ENCODE measurements at regions not wholly inside any gene's neighbourhood (a gene's known extent, or its start where the extent isn't known, plus 50 kb on each side); places are given as distances from the start of the nearest gene placed in this dataset.

GRCh38 chr15:96093063-96093462 is 237.4 kb upstream of the NR2F2 start:
- Histone ChIP-seq H3K4me3 (no peak overlapping the region), H3K27me3 (no peaks in the 10 kb centered on the region), H3K36me3 (no peaks in the 10 kb centered on the region), H3K4me1 (peaks cover 5% of the 10 kb centered on the region; the same call in 1 of the 2 replicates), H3K9me3 (replicated peaks) (no peaks in the 10 kb centered on the region), H3K27ac (no peak overlapping the region)
- DNase-seq, result no peak

- Histone ChIP-seq H3K27ac (no peak overlapping the region), H3K27me3 (no peaks in the 10 kb centered on the region), H3K4me3 (no peak overlapping the region), H3K36me3 (no peaks in the 10 kb centered on the region), H3K4me1 (no peaks in the 10 kb centered on the region), H3K9me3 (replicated peaks) (peaks cover 3% of the 10 kb centered on the region; the same call in 1 of the 2 replicates)
- DNase-seq, result no peak
Observed at GRCh38 chr15:96097661-96098060, 232.8 kb upstream of the NR2F2 start.

GRCh38 chr15:96102631-96103030 is 227.9 kb upstream of the NR2F2 start:
- Histone ChIP-seq H3K27me3 (no peaks in the 10 kb centered on the region), H3K4me3 (no peak overlapping the region), H3K9me3 (replicated peaks) (peaks cover 3% of the 10 kb centered on the region; the same call in 1 of the 2 replicates), H3K36me3 (no peaks in the 10 kb centered on the region), H3K27ac (no peak overlapping the region), H3K4me1 (peaks cover 11% of the 10 kb centered on the region)
- DNase-seq, result no peak

GRCh38 chr15:96106181-96106580 is 224.3 kb upstream of the NR2F2 start:
- Histone ChIP-seq H3K36me3 (no peaks in the 10 kb centered on the region), H3K27me3 (no peaks in the 10 kb centered on the region), H3K4me3 (no peak overlapping the region), H3K9me3 (replicated peaks) (peaks cover 3% of the 10 kb centered on the region; the same call in 1 of the 2 replicates), H3K4me1 (peaks cover 11% of the 10 kb centered on the region), H3K27ac (no peak overlapping the region)
- DNase-seq, result peak in 1 of 2 experiments; percentile 48

GRCh38 chr15:96106628-96107027 is 223.9 kb upstream of the NR2F2 start:
- Histone ChIP-seq H3K4me3 (no peak overlapping the region), H3K27ac (no peak overlapping the region), H3K4me1 (peaks cover 11% of the 10 kb centered on the region), H3K9me3 (replicated peaks) (peaks cover under 1% of the 10 kb centered on the region; the same call in 1 of the 2 replicates), H3K36me3 (no peaks in the 10 kb centered on the region), H3K27me3 (no peaks in the 10 kb centered on the region)
- DNase-seq, result no peak

- DNase-seq, result no peak
- H3K27ac ChIP-seq, result no peak overlapping the region
- no peaks in the 10 kb centered on the region for H3K36me3 ChIP-seq
- peaks cover 15% of the 10 kb centered on the region for H3K4me1 ChIP-seq
- no peaks in the 10 kb centered on the region for H3K27me3 ChIP-seq
- no peaks in the 10 kb centered on the region for H3K9me3 ChIP-seq (replicated peaks)
- no peak overlapping the region for H3K4me3 ChIP-seq
Observed at GRCh38 chr15:96107916-96108315, 222.6 kb upstream of the NR2F2 start.

GRCh38 chr15:96108405-96108804 is 222.1 kb upstream of the NR2F2 start:
- Histone ChIP-seq H3K4me3 (no peak overlapping the region), H3K36me3 (no peaks in the 10 kb centered on the region), H3K27ac (no peak overlapping the region), H3K4me1 (peaks cover 19% of the 10 kb centered on the region), H3K27me3 (no peaks in the 10 kb centered on the region), H3K9me3 (replicated peaks) (no peaks in the 10 kb centered on the region)
- DNase-seq, result no peak

- H3K4me1 ChIP-seq, result peaks cover 12% of the 10 kb centered on the region
- H3K36me3 ChIP-seq, result no peaks in the 10 kb centered on the region
- H3K9me3 ChIP-seq (replicated peaks), result no peaks in the 10 kb centered on the region
Observed at GRCh38 chr15:96109820-96110219, 220.7 kb upstream of the NR2F2 start.

GRCh38 chr15:96112018-96112417 is 218.5 kb upstream of the NR2F2 start:
- H3K4me1 ChIP-seq, result peaks cover 8% of the 10 kb centered on the region
- no peak overlapping the region for H3K27ac ChIP-seq
- no peak for DNase-seq
- H3K4me3 ChIP-seq, result no peak overlapping the region
- no peaks in the 10 kb centered on the region for H3K9me3 ChIP-seq (replicated peaks)
- H3K27me3 ChIP-seq, result no peaks in the 10 kb centered on the region
- no peaks in the 10 kb centered on the region for H3K36me3 ChIP-seq

More at GRCh38 chr15:96109820-96110219, 220.7 kb upstream of the NR2F2 start:
- Histone ChIP-seq H3K27me3 (no peaks in the 10 kb centered on the region), H3K27ac (no peak overlapping the region), H3K4me3 (no peak overlapping the region)
- no peak for DNase-seq

GRCh38 chr15:96115642-96116041 is 214.9 kb upstream of the NR2F2 start:
- no peak for DNase-seq
- no peaks in the 10 kb centered on the region for H3K27me3 ChIP-seq
- H3K4me1 ChIP-seq, result peaks cover 27% of the 10 kb centered on the region
- H3K36me3 ChIP-seq, result no peaks in the 10 kb centered on the region
- no peak overlapping the region for H3K4me3 ChIP-seq
- H3K9me3 ChIP-seq (replicated peaks), result no peaks in the 10 kb centered on the region
- H3K27ac ChIP-seq, result no peak overlapping the region

- no peaks in the 10 kb centered on the region for H3K36me3 ChIP-seq
- peaks cover 43% of the 10 kb centered on the region for H3K4me1 ChIP-seq
- H3K27ac ChIP-seq, result no peak overlapping the region
- no peaks in the 10 kb centered on the region for H3K27me3 ChIP-seq
- DNase-seq, result no peak
- H3K9me3 ChIP-seq (replicated peaks), result no peaks in the 10 kb centered on the region
- no peak overlapping the region for H3K4me3 ChIP-seq
Observed at GRCh38 chr15:96117270-96117669, 213.2 kb upstream of the NR2F2 start.

GRCh38 chr15:96119734-96120133 is 210.8 kb upstream of the NR2F2 start:
- Histone ChIP-seq H3K36me3 (no peaks in the 10 kb centered on the region), H3K4me1 (peaks cover 37% of the 10 kb centered on the region), H3K27ac (peak overlapping the region; percentile 38), H3K9me3 (replicated peaks) (no peaks in the 10 kb centered on the region), H3K27me3 (no peaks in the 10 kb centered on the region), H3K4me3 (peak overlapping the region; percentile 30; the same call in 1 of the 2 replicates)
- peak; percentile 74 to 81 for DNase-seq

- Histone ChIP-seq H3K4me3 (no peak overlapping the region), H3K36me3 (no peaks in the 10 kb centered on the region), H3K9me3 (replicated peaks) (no peaks in the 10 kb centered on the region), H3K27me3 (no peaks in the 10 kb centered on the region), H3K4me1 (peaks cover 37% of the 10 kb centered on the region), H3K27ac (no peak overlapping the region)
- peak in 1 of 2 experiments; percentile 36 for DNase-seq
Observed at GRCh38 chr15:96121086-96121920, 209.2 kb upstream of the NR2F2 start.

GRCh38 chr15:96122077-96123027 is 208.1 kb upstream of the NR2F2 start:
- Histone ChIP-seq H3K27me3 (no peaks in the 10 kb centered on the region), H3K4me1 (peaks cover 37% of the 10 kb centered on the region), H3K27ac (no peak overlapping the region), H3K4me3 (no peak overlapping the region), H3K36me3 (no peaks in the 10 kb centered on the region), H3K9me3 (replicated peaks) (no peaks in the 10 kb centered on the region)
- DNase-seq, result peak in 1 of 2 experiments; percentile 47

GRCh38 chr15:96123028-96123400 is 207.5 kb upstream of the NR2F2 start:
- Histone ChIP-seq H3K27ac (no peak overlapping the region), H3K4me3 (no peak overlapping the region)
- DNase-seq, result no peak

More at GRCh38 chr15:96123028-96123400, 207.5 kb upstream of the NR2F2 start:
- no peaks in the 10 kb centered on the region for H3K36me3 ChIP-seq
- H3K4me1 ChIP-seq, result peaks cover 37% of the 10 kb centered on the region
- H3K27me3 ChIP-seq, result no peaks in the 10 kb centered on the region
- no peaks in the 10 kb centered on the region for H3K9me3 ChIP-seq (replicated peaks)
